GM12872 (cell line): ENCODE measurements at regions not wholly inside any gene's neighbourhood (a gene's known extent, or its start where the extent isn't known, plus 50 kb on each side); places are given as distances from the start of the nearest gene placed in this dataset.

Experiments used
- CTCF ChIP-seq: IDR thresholded peaks from 3 replicates; pipeline ENCODE4 v1.5.1; 2011; ENCODE audit warnings: low read depth, mild to moderate bottlenecking, low read length, moderate library complexity; ENCODE audit not compliant: insufficient read depth

GRCh38 chr13:89577301-89577700 lies 1770.2 kb upstream of the MIR17HG start:
- no peak for TF ChIP-seq CTCF

GRCh38 chr13:89584058-89584620 lies 1763.3 kb upstream of the MIR17HG start:
- TF ChIP-seq CTCF, result no peak

- no peak for TF ChIP-seq CTCF
Observed at GRCh38 chr13:89602655-89603054, 1744.8 kb upstream of the MIR17HG start.

- no peak for TF ChIP-seq CTCF
Observed at GRCh38 chr13:89603187-89603586, 1744.3 kb upstream of the MIR17HG start.

GRCh38 chr13:89609318-89609717 lies 1738.2 kb upstream of the MIR17HG start:
- no peak for TF ChIP-seq CTCF

GRCh38 chr13:89610331-89610730 lies 1737.2 kb upstream of the MIR17HG start:
- no peak for TF ChIP-seq CTCF

GRCh38 chr13:89610881-89611280 lies 1736.6 kb upstream of the MIR17HG start:
- no peak for TF ChIP-seq CTCF
